K562 (cell line): ENCODE measurements at regions not wholly inside any gene's neighbourhood (a gene's known extent, or its start where the extent isn't known, plus 50 kb on each side); places are given as distances from the start of the nearest gene placed in this dataset.

Source experiments
- ATAC-seq: fragments of 200-7000 bp; cut with Tn5 transposase; 3 replicates; pipeline ENCODE4 v1.9.1; 2020; ENCODE audit warnings: moderate library complexity
- BruUV-seq: library from RNA; stranded (reverse); fragments of 400-500 nt; replicated peaks from 2 replicates; lab custom pipeline; 2021; lab: Mats Ljungman, UMichigan
- CTCF ChIA-PET: fragments of 300-600 bp; formaldehyde crosslinking; extraction: SDS; loops from one replicate; lab custom pipeline; 2021; ENCODE audit warnings: low intra/inter-chr PET ratio; lab: Yijun Ruan, JAX
- POLR2A ChIA-PET: fragments of 300-600, 350-650 bp; sonication (Branson Sonifier 250); formaldehyde crosslinking; extraction: SDS; loops from one replicate; lab custom pipeline; 2021; ENCODE audit warnings: antibody characterized with exemption, inconsistent platforms; lab: Yijun Ruan, JAX
- DNase-seq, 4 experiments: peaks; one replicate each; pipeline versions ENCODE4 v3.0.0 to v3.0.0-alpha.2; 2011 to 2018; ENCODE audit warnings: low spot score in 3 of 4, mixed read lengths in 3 of 4; ENCODE audit errors: extremely low read depth in 1 of 4
- FAIRE-seq: peaks from 2 replicates; lab custom pipeline; 2011; peaks lifted over from hg19 to GRCh38; lab: Jason Lieb, UNC
- H2AFZ ChIP-seq: 2 replicates; pipeline ENCODE4 v1.6.0; 2011; ENCODE audit warnings: low read depth, low read length, control low read depth, inconsistent platforms
- H3K27ac ChIP-seq: fragments of 200-600 bp; 3 replicates; pipeline ENCODE4 v1.8.0; 2011; ENCODE audit warnings: low read depth, mild to moderate bottlenecking, control low read depth, inconsistent platforms, low read length, moderate library complexity, mixed read lengths; ENCODE audit errors: extremely low read depth
- H3K27me3 ChIP-seq, 2 experiments: fragments of 300-600 bp in 1 of 2; 2 replicates in 1 of 2; 3 replicates in 1 of 2; pipeline versions ENCODE4 v1.6.0 to v1.8.0; 2011; ENCODE audit warnings: inconsistent platforms in 2 of 2, low read length in 2 of 2, mild to moderate bottlenecking in 1 of 2, mixed read lengths in 1 of 2, moderate library complexity in 1 of 2; ENCODE audit not compliant: control insufficient read depth in 2 of 2, insufficient read depth in 2 of 2
- H3K36me3 ChIP-seq: fragments of 300-600 bp; 3 replicates; pipeline ENCODE4 v1.8.0; 2011; ENCODE audit warnings: mild to moderate bottlenecking, low read length, inconsistent platforms; ENCODE audit not compliant: control insufficient read depth, insufficient read depth
- H3K4me1 ChIP-seq, 2 experiments: fragments of 200-600 bp in 1 of 2; replicated peaks in 1 of 2; 2 replicates in 1 of 2; 3 replicates in 1 of 2; pipeline versions ENCODE4 v1.5.1 to v1.8.0; 2011; ENCODE audit warnings: inconsistent platforms in 2 of 2, low read length in 2 of 2, mild to moderate bottlenecking in 1 of 2, mixed read lengths in 1 of 2, moderate library complexity in 1 of 2; ENCODE audit not compliant: control insufficient read depth in 2 of 2, insufficient read depth in 2 of 2
- H3K4me2 ChIP-seq: 2 replicates; pipeline ENCODE4 v1.6.1; 2011; ENCODE audit warnings: low read length, control low read depth, inconsistent platforms, mixed read lengths; ENCODE audit not compliant: insufficient read depth
- H3K4me3 ChIP-seq: fragments of 200-600 bp; sonication (generic), shearing (Covaris generic); 2 replicates; pipeline ENCODE4 v1.5.1; 2016; ENCODE audit warnings: control low read depth, inconsistent platforms
- H3K79me2 ChIP-seq: fragments of 200-600 bp; 3 replicates; pipeline ENCODE4 v1.8.0; 2011; ENCODE audit warnings: low read length, inconsistent platforms; ENCODE audit not compliant: control insufficient read depth, insufficient read depth
- H3K9ac ChIP-seq, 2 experiments: 2 replicates each; pipeline versions ENCODE4 v1.6.0 to v1.6.1; 2011; ENCODE audit warnings: low read depth in 2 of 2, low read length in 2 of 2, control low read depth in 1 of 2, inconsistent platforms in 1 of 2, mild to moderate bottlenecking in 1 of 2, mixed read lengths in 1 of 2; ENCODE audit not compliant: insufficient read depth in 1 of 2
- H3K9me1 ChIP-seq: one replicate; pipeline ENCODE4 v1.6.0; 2011; ENCODE audit warnings: inconsistent platforms, mild to moderate bottlenecking, low read length, moderate library complexity; ENCODE audit not compliant: control insufficient read depth, insufficient read depth
- H3K9me3 ChIP-seq: replicated peaks from 2 replicates; pipeline ENCODE4 v1.5.1; 2011; ENCODE audit warnings: low read depth, low read length, inconsistent platforms; ENCODE audit not compliant: control insufficient read depth, insufficient read depth
- H4K20me1 ChIP-seq: replicated peaks from 2 replicates; pipeline ENCODE4 v1.6.1; 2011; ENCODE audit warnings: low read length, inconsistent platforms, mixed read lengths; ENCODE audit not compliant: control insufficient read depth, insufficient read depth
- NBN ChIP-seq: fragments of 450-650 bp; IDR thresholded peaks from 2 replicates; pipeline ENCODE4 v1.6.1; 2016; ENCODE audit warnings: low read depth, mild to moderate bottlenecking
- ZNF165 ChIP-seq: fragments of 250-450 bp; sonication (Bioruptor Pico); IDR thresholded peaks from 2 replicates; pipeline ENCODE4 v1.4.0; 2020; ENCODE audit warnings: borderline replicate concordance
- ZNF263 ChIP-seq: sonication (generic); formaldehyde crosslinking; IDR thresholded peaks from 2 replicates; pipeline ENCODE4 v1.8.0; 2022; ENCODE audit warnings: mild to moderate bottlenecking, missing genetic modification reagents, borderline replicate concordance
- in situ Hi-C: fragments of 300-500 bp; cut with MboI; formaldehyde crosslinking; loops from 4 replicates; pipeline ENCODE4 v1.15.0; 2018; ENCODE audit warnings: inconsistent platforms, mixed read lengths
- intact Hi-C: fragments of 100-400 bp; cut with micrococcal nuclease; formaldehyde crosslinking; loops from 2 replicates; pipeline ENCODE4 v1.14.2; 2022
- TF ChIP-seq, protein P1 (sequence below): fragments of 450-650 bp; IDR thresholded peaks from 2 replicates; pipeline ENCODE4 v1.6.1; 2018; ENCODE audit not compliant: partially characterized antibody
- TF ChIP-seq, protein P2 (sequence below): fragments of 250-450 bp; sonication (Bioruptor Pico); IDR thresholded peaks from 2 replicates; pipeline ENCODE4 v1.5.0; 2020; ENCODE audit warnings: mild to moderate bottlenecking, borderline replicate concordance

GRCh38 chr5:111857623-111858022, 100.6 kb upstream of the NREP start:
- POLR2A ChIA-PET = interaction anchor here (0.7 kb wide), 1 partner anchor 927 kb away, joined by 3 read pairs; no protein-coding TSS in a partner anchor

More at GRCh38 chr5:111857623-111858022, 100.6 kb upstream of the NREP start:
- no peak overlapping the region for H3K4me3 ChIP-seq
- TF ChIP-seq, protein P1, sequence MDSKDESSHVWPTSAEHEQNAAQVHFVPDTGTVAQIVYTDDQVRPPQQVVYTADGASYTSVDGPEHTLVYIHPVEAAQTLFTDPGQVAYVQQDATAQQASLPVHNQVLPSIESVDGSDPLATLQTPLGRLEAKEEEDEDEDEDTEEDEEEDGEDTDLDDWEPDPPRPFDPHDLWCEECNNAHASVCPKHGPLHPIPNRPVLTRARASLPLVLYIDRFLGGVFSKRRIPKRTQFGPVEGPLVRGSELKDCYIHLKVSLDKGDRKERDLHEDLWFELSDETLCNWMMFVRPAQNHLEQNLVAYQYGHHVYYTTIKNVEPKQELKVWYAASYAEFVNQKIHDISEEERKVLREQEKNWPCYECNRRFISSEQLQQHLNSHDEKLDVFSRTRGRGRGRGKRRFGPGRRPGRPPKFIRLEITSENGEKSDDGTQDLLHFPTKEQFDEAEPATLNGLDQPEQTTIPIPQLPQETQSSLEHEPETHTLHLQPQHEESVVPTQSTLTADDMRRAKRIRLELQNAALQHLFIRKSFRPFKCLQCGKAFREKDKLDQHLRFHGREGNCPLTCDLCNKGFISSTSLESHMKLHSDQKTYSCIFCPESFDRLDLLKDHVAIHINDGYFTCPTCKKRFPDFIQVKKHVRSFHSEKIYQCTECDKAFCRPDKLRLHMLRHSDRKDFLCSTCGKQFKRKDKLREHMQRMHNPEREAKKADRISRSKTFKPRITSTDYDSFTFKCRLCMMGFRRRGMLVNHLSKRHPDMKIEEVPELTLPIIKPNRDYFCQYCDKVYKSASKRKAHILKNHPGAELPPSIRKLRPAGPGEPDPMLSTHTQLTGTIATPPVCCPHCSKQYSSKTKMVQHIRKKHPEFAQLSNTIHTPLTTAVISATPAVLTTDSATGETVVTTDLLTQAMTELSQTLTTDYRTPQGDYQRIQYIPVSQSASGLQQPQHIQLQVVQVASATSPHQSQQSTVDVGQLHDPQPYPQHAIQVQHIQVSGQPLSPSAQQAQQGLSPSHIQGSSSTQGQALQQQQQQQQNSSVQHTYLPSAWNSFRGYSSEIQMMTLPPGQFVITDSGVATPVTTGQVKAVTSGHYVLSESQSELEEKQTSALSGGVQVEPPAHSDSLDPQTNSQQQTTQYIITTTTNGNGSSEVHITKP = no peak
- no peak for TF ChIP-seq ZNF263 (CRISPR knock-in tag)
- TF ChIP-seq NBN = no peak
- TF ChIP-seq ZNF165 (CRISPR knock-in tag) = no peak
- TF ChIP-seq, protein P2, sequence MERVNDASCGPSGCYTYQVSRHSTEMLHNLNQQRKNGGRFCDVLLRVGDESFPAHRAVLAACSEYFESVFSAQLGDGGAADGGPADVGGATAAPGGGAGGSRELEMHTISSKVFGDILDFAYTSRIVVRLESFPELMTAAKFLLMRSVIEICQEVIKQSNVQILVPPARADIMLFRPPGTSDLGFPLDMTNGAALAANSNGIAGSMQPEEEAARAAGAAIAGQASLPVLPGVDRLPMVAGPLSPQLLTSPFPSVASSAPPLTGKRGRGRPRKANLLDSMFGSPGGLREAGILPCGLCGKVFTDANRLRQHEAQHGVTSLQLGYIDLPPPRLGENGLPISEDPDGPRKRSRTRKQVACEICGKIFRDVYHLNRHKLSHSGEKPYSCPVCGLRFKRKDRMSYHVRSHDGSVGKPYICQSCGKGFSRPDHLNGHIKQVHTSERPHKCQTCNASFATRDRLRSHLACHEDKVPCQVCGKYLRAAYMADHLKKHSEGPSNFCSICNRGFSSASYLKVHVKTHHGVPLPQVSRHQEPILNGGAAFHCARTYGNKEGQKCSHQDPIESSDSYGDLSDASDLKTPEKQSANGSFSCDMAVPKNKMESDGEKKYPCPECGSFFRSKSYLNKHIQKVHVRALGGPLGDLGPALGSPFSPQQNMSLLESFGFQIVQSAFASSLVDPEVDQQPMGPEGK (CRISPR knock-in tag) = no peak
- H3K27ac ChIP-seq = no peak overlapping the region
- no peak for ATAC-seq
- H3K79me2 ChIP-seq = no peaks in the 10 kb centered on the region
- no peak for FAIRE-seq
- H3K4me1 ChIP-seq = no peaks in the 10 kb centered on the region
- no peak for DNase-seq
- CTCF ChIA-PET = no interaction called here
- no peaks in the 10 kb centered on the region for H3K36me3 ChIP-seq
- BruUV-seq = no TSS peak
- intact Hi-C loops = no loop called here
- in situ Hi-C loops = no loop called here
- H3K9me1 ChIP-seq = no peaks in the 10 kb centered on the region
- no peak overlapping the region for H3K4me2 ChIP-seq
- no peaks in the 10 kb centered on the region for H4K20me1 ChIP-seq
- no peak overlapping the region for H2AFZ ChIP-seq
- H3K27me3 ChIP-seq = no peaks in the 10 kb centered on the region
- no peak overlapping the region for H3K9ac ChIP-seq
- no peaks in the 10 kb centered on the region for H3K9me3 ChIP-seq
